SU-DHL-6 (cell line): ENCODE measurements at regions not wholly inside any gene's neighbourhood (a gene's known extent, or its start where the extent isn't known, plus 50 kb on each side); places are given as distances from the start of the nearest gene placed in this dataset.

Source experiments
- EZH2phosphoT487 ChIP-seq: fragments of 200-600 bp; sonication (generic), shearing (Covaris generic); conservative IDR thresholded peaks from 2 replicates; pipeline ENCODE4 v1.6.1; 2018; ENCODE audit warnings: mild to moderate bottlenecking, antibody characterized with exemption, low read length, moderate library complexity, mixed read lengths
- TF ChIP-seq, protein P1 (sequence below): fragments of 200-600 bp; sonication (generic); IDR thresholded peaks from one replicate; pipeline ENCODE4 v1.5.1; 2017; ENCODE audit warnings: antibody characterized with exemption, mild to moderate bottlenecking, low read length, moderate library complexity; ENCODE audit not compliant: insufficient read depth, poor library complexity, severe bottlenecking

DNA sequence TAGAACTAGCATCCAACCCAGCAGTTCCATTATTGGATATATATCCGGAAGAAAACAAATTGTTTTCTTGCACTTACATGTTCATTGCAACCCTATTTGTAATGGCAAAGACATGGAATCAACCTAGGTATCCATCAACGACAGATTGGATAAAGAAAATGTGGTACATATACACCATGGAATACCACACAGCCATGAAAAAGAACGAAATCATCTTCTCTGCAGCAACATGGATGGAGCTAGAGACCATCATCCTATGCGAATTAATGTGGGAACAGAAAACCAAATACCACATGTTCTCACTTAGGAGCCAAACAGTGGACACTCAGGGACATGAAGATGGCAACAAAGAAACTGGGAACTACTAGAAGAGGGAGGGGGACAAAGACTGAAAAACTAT, 352.7 kb downstream of the CDH2 start:
- TF ChIP-seq, protein P1, sequence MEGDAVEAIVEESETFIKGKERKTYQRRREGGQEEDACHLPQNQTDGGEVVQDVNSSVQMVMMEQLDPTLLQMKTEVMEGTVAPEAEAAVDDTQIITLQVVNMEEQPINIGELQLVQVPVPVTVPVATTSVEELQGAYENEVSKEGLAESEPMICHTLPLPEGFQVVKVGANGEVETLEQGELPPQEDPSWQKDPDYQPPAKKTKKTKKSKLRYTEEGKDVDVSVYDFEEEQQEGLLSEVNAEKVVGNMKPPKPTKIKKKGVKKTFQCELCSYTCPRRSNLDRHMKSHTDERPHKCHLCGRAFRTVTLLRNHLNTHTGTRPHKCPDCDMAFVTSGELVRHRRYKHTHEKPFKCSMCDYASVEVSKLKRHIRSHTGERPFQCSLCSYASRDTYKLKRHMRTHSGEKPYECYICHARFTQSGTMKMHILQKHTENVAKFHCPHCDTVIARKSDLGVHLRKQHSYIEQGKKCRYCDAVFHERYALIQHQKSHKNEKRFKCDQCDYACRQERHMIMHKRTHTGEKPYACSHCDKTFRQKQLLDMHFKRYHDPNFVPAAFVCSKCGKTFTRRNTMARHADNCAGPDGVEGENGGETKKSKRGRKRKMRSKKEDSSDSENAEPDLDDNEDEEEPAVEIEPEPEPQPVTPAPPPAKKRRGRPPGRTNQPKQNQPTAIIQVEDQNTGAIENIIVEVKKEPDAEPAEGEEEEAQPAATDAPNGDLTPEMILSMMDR, result no peak
- TF ChIP-seq EZH2phosphoT487, result no peak
